ENCODE measurements at regions not wholly inside any gene's neighbourhood (a gene's known extent, or its start where the extent isn't known, plus 50 kb on each side); places are given as distances from the start of the nearest gene placed in this dataset.

GRCh38 chr22:10781571-10782403 lies 4746.2 kb upstream of the OR11H1 start:
- Histone ChIP-seq H3K27me3 (ENCODE audit: low read length) (no peaks in the 10 kb centered on the region), H2AFZ (ENCODE audit: low read length) (no peak overlapping the region), H3K9ac (ENCODE audit: low read length) (no peak overlapping the region), H3K9me3 (ENCODE audit: low read length) (peaks cover 15% of the 10 kb centered on the region), H3K27ac (ENCODE audit: low read length) (no peak overlapping the region), H3K79me2 (ENCODE audit: low read length) (no peaks in the 10 kb centered on the region), H3K4me3 (ENCODE audit: low read length) (no peak overlapping the region), H3K9me2 (replicated peaks; ENCODE audit: low read length) (no peaks in the 10 kb centered on the region), H3K4me1 (ENCODE audit: insufficient read depth, low read length) (no peaks in the 10 kb centered on the region), H4K20me1 (ENCODE audit: low read length) (no peaks in the 10 kb centered on the region), H3F3A (ENCODE audit: low read length, unreplicated experiment) (no peaks in the 10 kb centered on the region), H3K36me3 (ENCODE audit: low read depth, low read length) (no peaks in the 10 kb centered on the region), H3K4me2 (ENCODE audit: low read length) (no peak overlapping the region)
- CTCF ChIA-PET = no interaction called here
- ATAC-seq (no peak), DNase-seq (no peak)
- POLR2A ChIA-PET (ENCODE audit: unreplicated experiment) = no interaction called here
- no TSS peak for BruUV-seq (replicated peaks)
- intact Hi-C loops (cut with micrococcal nuclease) = no loop called here
- TF ChIP-seq CTCF (conservative IDR thresholded peaks at IDR 0.05; ENCODE audit: low read depth, low read length) (no peak), EZH2 (IDR thresholded peaks at IDR 0.05; ENCODE audit: low read length, unreplicated experiment) (no peak), EZH2phosphoT487 (IDR thresholded peaks at IDR 0.05; ENCODE audit: borderline replicate concordance, low read length) (no peak)
